HPDE6-E6E7 (cell line): ENCODE measurements at regions not wholly inside any gene's neighbourhood (a gene's known extent, or its start where the extent isn't known, plus 50 kb on each side); places are given as distances from the start of the nearest gene placed in this dataset.

Experiments
- DNase-seq: peaks from one replicate; pipeline ENCODE4 v3.0.0; 2011; ENCODE audit warnings: missing footprints; ENCODE audit errors: extremely low spot score

GRCh38 chr2:9772035-9772998 is 71.0 kb upstream of the TAF1B start:
- DNase-seq, result no peak

DNA sequence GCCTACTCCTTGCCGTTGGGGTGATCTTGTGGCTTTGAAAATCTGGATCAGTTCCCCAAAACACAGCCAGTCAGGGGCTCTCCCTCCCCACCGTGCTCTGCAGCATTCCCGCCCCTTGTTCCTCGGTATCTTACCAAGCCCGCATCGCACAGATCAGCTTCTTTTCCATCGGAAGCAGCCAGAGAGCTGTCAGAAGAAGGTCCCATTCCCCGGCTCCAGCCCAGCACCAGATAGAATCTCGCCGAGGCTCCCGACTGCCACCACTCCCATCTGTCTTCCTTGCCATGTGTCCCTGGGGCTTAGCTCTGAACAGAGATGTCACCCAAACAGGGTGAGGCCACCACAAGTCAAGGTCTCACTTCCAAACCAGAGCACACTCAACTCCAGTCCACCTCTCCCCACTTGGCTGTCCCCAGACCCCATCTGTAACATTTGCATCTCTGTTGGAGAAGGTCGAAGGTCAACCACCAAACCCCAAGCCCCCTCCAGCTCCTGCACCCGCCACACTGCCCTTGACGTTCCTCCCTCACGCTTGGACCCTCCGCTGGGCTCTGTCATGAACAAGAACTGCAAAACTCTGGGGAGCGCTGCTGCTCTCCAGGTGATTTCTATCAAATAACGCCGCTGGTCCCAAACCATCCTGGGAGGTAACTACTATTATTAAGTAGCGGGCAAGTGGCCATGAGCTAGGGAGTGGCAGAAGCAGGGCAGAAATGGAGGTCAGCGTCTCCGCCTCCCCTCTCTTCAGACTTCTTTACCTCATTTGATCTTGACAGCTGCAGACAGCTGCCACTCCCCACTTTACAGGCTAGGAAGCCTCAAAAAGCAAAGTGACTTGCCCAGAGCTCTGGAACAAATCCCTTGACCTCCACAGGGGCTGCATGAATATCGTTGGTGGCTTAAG is 70.0 kb upstream of the TAF1B start:
- DNase-seq, result no peak

DNA sequence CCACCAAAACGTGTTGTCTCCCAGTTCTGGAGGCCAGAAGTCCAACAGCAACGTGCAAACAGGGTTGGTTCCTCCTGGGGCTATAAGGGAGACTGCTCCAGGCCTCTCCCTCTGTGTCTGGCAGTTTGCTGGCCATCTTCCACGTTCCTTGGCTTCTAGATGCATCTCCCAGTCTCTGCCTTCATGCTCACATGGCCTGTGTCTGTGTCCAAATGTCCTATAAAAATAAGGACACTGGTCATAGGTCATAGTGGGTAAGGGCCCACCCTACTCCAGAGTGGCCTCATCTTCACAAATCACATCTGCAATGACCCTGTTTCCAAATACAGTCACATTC is 69.4 kb upstream of the TAF1B start:
- no peak for DNase-seq

- DNase-seq, result no peak
These were observed 69.0 kb upstream of the TAF1B start for GRCh38 chr2:9774266-9774665.

GRCh38 chr2:9775351-9775750 is 67.9 kb upstream of the TAF1B start:
- no peak for DNase-seq

- no peak for DNase-seq
These were observed 67.1 kb upstream of the TAF1B start for GRCh38 chr2:9775999-9776712.

GRCh38 chr2:9777081-9777480 is 66.2 kb upstream of the TAF1B start:
- DNase-seq, result no peak

- no peak for DNase-seq
These were observed 65.3 kb upstream of the TAF1B start for GRCh38 chr2:9778012-9778411.

DNA sequence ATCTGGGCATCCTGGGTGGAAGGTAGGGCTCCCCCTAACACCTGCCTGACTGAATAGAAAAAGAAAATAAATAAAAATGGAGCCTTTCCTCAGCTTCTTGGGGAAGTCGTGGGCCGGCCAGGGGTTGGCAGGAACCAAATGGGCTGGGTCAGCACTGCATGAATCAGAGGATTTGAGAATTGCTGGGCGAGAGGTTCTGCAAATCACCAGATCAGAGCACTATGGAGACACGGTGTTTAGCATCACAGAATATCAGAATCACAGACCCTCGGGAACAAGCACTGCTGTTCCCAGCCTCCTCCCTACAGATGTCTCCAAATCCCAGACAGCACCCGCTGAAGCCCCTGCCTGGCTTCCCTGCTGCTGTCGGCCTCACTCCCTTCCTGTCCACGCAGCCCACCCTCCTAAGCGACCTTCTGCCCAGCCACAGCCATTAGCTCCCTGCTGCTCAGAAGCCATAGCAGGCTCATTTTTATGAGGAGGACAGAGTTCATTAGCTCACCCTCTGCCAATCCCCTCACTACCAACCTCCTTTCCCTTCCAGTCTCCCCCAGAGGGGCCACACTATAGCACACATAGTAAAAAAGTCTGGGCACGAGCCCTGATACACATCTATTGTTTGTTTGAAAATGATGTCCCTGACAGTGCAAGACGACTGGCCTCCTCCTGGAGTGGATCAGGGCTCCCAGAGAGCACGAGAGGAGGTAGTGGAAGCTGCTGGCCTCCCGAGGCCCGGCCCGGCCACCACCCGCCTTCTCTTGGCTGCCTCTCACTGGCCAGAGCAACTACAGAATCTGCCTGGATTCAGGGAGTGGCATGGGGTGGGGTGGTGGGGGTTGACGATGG is 64.6 kb upstream of the TAF1B start:
- DNase-seq, result no peak

DNA sequence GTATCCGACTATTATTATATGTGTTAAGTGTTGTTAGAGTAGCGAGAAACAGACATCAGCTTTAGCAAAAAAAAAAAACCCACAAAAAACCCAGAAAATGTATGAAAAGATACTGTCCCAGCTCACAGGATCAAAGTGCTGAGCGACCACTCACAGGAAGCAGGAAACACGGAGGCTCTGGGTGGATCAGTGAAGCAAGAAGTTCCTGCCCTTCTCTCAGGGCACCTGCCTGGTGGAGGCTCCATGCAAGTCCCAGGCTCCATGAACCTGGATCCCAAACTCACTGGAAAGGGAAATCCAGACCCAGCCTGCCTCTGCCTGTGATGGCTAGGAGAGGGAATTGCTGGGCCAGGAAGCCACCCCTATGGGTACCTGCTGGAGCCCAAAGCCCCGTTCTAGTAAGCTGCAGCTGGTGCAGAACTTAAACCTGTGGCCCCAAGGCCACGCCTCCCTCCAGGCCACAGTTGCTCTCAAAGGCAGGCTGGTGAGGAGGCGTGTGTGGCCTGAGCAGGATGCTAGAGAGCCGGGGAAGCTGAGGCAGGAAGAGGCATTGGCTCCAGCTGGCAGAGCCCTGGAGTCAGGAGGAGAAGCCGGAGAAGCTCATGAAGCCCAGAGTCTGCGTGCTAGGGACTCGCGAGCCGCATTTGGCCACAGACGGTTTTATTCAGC is 63.5 kb upstream of the TAF1B start:
- DNase-seq, result no peak

GRCh38 chr2:9780368-9781130 is 62.7 kb upstream of the TAF1B start:
- no peak for DNase-seq

GRCh38 chr2:9781252-9781651 is 62.0 kb upstream of the TAF1B start:
- DNase-seq, result peak; percentile 72

- DNase-seq, result peak; percentile 92
These were observed 61.0 kb upstream of the TAF1B start for GRCh38 chr2:9782197-9782719.

GRCh38 chr2:9789371-9789770 is 53.9 kb upstream of the TAF1B start:
- DNase-seq, result no peak

DNA sequence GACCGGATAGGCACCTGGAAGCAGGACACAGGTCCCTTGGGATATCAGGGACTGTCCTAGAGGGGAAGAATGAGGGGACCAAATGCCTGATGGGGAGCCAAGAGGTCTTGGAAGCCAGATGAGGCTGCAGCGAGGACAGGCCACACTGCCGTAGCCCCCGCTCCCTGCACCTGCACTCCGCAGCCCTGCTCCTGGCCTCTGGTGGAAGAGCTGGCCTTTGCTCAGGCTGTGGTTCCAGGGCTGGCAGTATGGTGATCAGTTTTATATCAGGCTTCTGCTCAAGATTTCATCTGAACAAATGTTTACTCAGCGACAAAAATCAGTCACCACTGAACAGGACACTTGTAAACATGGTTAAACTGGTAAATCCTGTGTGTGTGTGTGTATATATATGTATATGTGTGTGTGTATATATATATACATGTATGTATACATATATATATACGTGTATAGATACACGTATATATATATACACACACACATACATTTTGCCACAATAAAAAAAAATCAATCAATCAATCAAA is 52.5 kb upstream of the TAF1B start:
- no peak for DNase-seq

DNA sequence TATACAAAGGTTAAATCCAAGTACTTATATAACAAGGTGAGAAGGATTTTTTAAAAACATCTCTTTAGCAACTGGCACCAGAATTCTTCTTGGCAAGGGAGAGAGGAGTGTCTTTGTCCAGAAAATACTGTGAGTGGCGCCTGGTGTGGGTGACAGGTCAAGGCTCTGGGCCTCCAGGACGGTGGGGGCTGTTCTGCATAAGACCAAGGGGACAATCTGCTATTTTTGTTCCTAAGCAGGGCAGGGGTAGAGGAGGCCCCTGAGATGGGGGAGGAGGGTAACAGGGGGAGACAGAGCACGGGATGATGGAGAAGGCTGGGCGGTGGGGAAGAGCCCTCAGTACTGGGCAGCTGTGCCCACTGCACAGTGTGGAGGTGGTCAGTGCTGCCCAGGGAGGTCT is 51.6 kb upstream of the TAF1B start:
- no peak for DNase-seq

DNA sequence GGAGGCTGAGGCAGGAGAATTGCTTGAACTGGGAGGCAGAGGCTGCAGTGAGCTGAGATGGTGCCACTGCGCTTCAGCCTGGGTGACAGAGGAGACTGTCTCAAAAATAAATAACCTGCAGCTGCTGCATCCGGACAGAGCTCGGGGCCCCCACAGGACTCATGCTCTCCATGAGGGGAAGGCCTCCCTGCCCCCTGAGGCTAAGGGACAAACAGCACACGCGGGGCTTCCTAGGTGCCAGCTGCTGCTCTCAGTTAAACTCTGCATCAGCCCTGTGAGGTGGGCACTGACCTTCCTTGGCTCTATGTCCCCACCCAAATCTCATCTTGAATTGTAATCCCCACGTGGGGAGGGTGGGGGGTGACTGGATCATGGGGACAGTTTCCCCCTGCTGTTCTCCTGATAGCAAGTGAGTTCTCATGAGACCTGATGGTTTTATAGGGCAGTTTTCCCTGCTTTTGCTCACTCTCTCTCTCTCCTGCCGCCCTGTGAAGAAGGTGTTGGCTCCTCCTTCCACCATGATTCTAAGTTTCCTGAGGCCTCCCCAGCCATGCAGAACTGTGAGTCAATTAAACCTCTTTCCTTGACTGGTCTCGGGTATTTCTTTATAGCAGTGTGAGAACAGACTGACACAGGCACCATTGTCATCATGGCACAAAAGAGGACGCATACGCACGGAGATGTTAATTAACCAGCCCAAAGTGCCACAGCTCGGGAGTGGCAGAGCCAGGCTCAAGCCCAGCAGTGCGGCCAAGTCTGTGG is 49.9 kb upstream of the TAF1B start:
- DNase-seq, result no peak
